IMR-90 (cell line): ENCODE measurements at regions not wholly inside any gene's neighbourhood (a gene's known extent, or its start where the extent isn't known, plus 50 kb on each side); places are given as distances from the start of the nearest gene placed in this dataset.

Experiments used
- ATAC-seq: fragments of 200-7000 bp; cut with Tn5 transposase; 2 replicates; pipeline ENCODE4 v1.9.1; 2020; ENCODE audit warnings: low read depth, mild to moderate bottlenecking, moderate library complexity
- BruUV-seq: library from RNA; stranded (reverse); fragments of 400-500 nt; replicated peaks from 2 replicates; lab custom pipeline; 2021; lab: Mats Ljungman, UMichigan
- CTCF ChIA-PET: fragments of 300-600 bp; formaldehyde crosslinking; extraction: SDS; loops from one replicate; lab custom pipeline; 2021; ENCODE audit warnings: antibody characterized with exemption; lab: Yijun Ruan, JAX
- POLR2A ChIA-PET: fragments of 300-600 bp; sonication (Branson Sonifier 250); formaldehyde crosslinking; loops from one replicate; lab custom pipeline; 2022; ENCODE audit warnings: antibody characterized with exemption; ENCODE audit not compliant: unreplicated experiment; lab: Charles Lee
- DNase-seq: peaks from one replicate; pipeline ENCODE4 v3.0.0; 2013
- H2AFZ ChIP-seq: replicated peaks from 2 replicates; pipeline ENCODE3; 2013; ENCODE audit warnings: low read length, mild to moderate bottlenecking; ENCODE audit not compliant: poor library complexity
- H2AK5ac ChIP-seq: 2 replicates; pipeline ENCODE4 v1.6.1; 2013; ENCODE audit warnings: low read depth, low read length, inconsistent platforms
- H2AK9ac ChIP-seq: replicated peaks from 2 replicates; pipeline ENCODE3; 2013; ENCODE audit warnings: mild to moderate bottlenecking, low read depth, low read length, moderate library complexity; ENCODE audit not compliant: poor library complexity
- H2BK120ac ChIP-seq: 2 replicates; pipeline ENCODE4 v1.6.1; 2013; ENCODE audit warnings: low read depth, low read length, inconsistent platforms
- H2BK15ac ChIP-seq: 3 replicates; pipeline ENCODE4 v1.6.1; 2013; ENCODE audit warnings: low read depth, low read length, inconsistent platforms
- H2BK20ac ChIP-seq: 2 replicates; pipeline ENCODE4 v1.6.1; 2013; ENCODE audit warnings: low read depth, mild to moderate bottlenecking, inconsistent platforms, low read length, moderate library complexity
- H2BK5ac ChIP-seq: 2 replicates; pipeline ENCODE4 v1.6.1; 2013; ENCODE audit warnings: mild to moderate bottlenecking, low read depth, low read length, inconsistent platforms; ENCODE audit not compliant: poor library complexity, severe bottlenecking
- H3K14ac ChIP-seq: replicated peaks from 2 replicates; pipeline ENCODE4 v1.6.1; 2013; ENCODE audit warnings: low read depth, low read length, inconsistent platforms
- H3K18ac ChIP-seq: 2 replicates; pipeline ENCODE4 v1.6.1; 2013; ENCODE audit warnings: low read depth, low read length, control low read depth
- H3K23ac ChIP-seq: 2 replicates; pipeline ENCODE4 v1.6.1; 2013; ENCODE audit warnings: low read depth, low read length, inconsistent platforms
- H3K27ac ChIP-seq: 2 replicates; pipeline ENCODE4 v1.5.1; 2013; ENCODE audit warnings: mild to moderate bottlenecking, control low read depth, low read length; ENCODE audit not compliant: insufficient read depth
- H3K27me3 ChIP-seq: 2 replicates; pipeline ENCODE4 v1.6.1; 2013; ENCODE audit warnings: low read length; ENCODE audit not compliant: control insufficient read depth, insufficient read depth
- H3K36me3 ChIP-seq: 2 replicates; pipeline ENCODE4 v1.6.1; 2013; ENCODE audit warnings: low read length, mixed read lengths; ENCODE audit not compliant: control insufficient read depth, insufficient read depth
- H3K4ac ChIP-seq: 2 replicates; pipeline ENCODE4 v1.6.1; 2013; ENCODE audit warnings: low read depth, low read length, inconsistent platforms
- H3K4me1 ChIP-seq: 2 replicates; pipeline ENCODE4 v1.6.1; 2013; ENCODE audit warnings: low read length, mixed read lengths; ENCODE audit not compliant: control insufficient read depth, insufficient read depth
- H3K4me2 ChIP-seq: 2 replicates; pipeline ENCODE4 v1.6.1; 2013; ENCODE audit warnings: low read depth, mild to moderate bottlenecking, control low read depth, low read length, moderate library complexity
- H3K4me3 ChIP-seq: 2 replicates; pipeline ENCODE4 v1.5.1; 2013; ENCODE audit warnings: low read depth, mild to moderate bottlenecking, control low read depth, low read length, moderate library complexity; ENCODE audit not compliant: insufficient read depth
- H3K56ac ChIP-seq: 2 replicates; pipeline ENCODE4 v1.6.1; 2013; ENCODE audit warnings: low read length, inconsistent platforms; ENCODE audit not compliant: insufficient read depth; ENCODE audit errors: extremely low read depth
- H3K79me1 ChIP-seq, 2 experiments: 2 replicates each; pipeline ENCODE4 v1.6.1; 2013; ENCODE audit warnings: low read length in 2 of 2, inconsistent platforms in 1 of 2, low read depth in 1 of 2
- H3K9ac ChIP-seq: 2 replicates; pipeline ENCODE4 v1.6.1; 2013; ENCODE audit warnings: low read depth, low read length, control low read depth
- H3K9me1 ChIP-seq: 2 replicates; pipeline ENCODE4 v1.6.1; 2013; ENCODE audit warnings: low read length, inconsistent platforms; ENCODE audit not compliant: insufficient read depth
- H3K9me3 ChIP-seq: 2 replicates; pipeline ENCODE4 v1.6.1; 2013; ENCODE audit warnings: low read length; ENCODE audit not compliant: control insufficient read depth, insufficient read depth
- H4K20me1 ChIP-seq: 2 replicates; pipeline ENCODE4 v1.6.1; 2013; ENCODE audit warnings: low read length, inconsistent platforms; ENCODE audit not compliant: insufficient read depth
- H4K5ac ChIP-seq: 2 replicates; pipeline ENCODE4 v1.6.1; 2013; ENCODE audit warnings: mild to moderate bottlenecking, low read depth, low read length, control low read depth
- H4K8ac ChIP-seq, 2 experiments: 2 replicates each; pipeline ENCODE4 v1.6.1; 2013; ENCODE audit warnings: low read depth in 2 of 2, low read length in 2 of 2, control low read depth in 1 of 2, inconsistent platforms in 1 of 2
- H4K91ac ChIP-seq: 2 replicates; pipeline ENCODE4 v1.6.1; 2013; ENCODE audit warnings: low read depth, low read length, inconsistent platforms; ENCODE audit not compliant: insufficient read depth
- ELK1 ChIP-seq: fragments of 150-350 bp; IDR thresholded peaks from 2 replicates; pipeline ENCODE4 v1.6.1; 2016; ENCODE audit warnings: low read depth, mild to moderate bottlenecking, low read length, moderate library complexity, borderline replicate concordance
- FOS ChIP-seq: fragments of 150-350 bp; IDR thresholded peaks from 2 replicates; pipeline ENCODE4 v1.6.1; 2016; ENCODE audit warnings: low read depth, low read length
- MAFK ChIP-seq: IDR thresholded peaks from 2 replicates; pipeline ENCODE4 v1.6.1; 2012; ENCODE audit warnings: low read depth, low read length, improper control_type of control experiment
- MXI1 ChIP-seq: IDR thresholded peaks from 2 replicates; pipeline ENCODE4 v1.6.1; 2012; ENCODE audit warnings: low read depth, mild to moderate bottlenecking, low read length, moderate library complexity, borderline replicate concordance
- POLR2A ChIP-seq: IDR thresholded peaks from 2 replicates; pipeline ENCODE4 v1.6.1; 2012; ENCODE audit warnings: mild to moderate bottlenecking, low read depth, low read length
- WGBS, 2 experiments: methylation state at CpG; one replicate each; pipeline versions ENCODE4 v1.1.5 to v1.1.7; 2013; ENCODE audit warnings: missing lambda C conversion rate in 2 of 2; ENCODE audit not compliant: insufficient read length in 1 of 2; ENCODE audit errors: extremely low coverage in 2 of 2; 5-methylcytosine and 5-hydroxymethylcytosine counted together
- dilution Hi-C: fragments of 300-500 bp; cut with HindIII; formaldehyde crosslinking; loops from one replicate; pipeline ENCODE4 v1.14.3; 2018; ENCODE audit warnings: low sequenced_read_pairs; ENCODE audit not compliant: unreplicated experiment
- in situ Hi-C: fragments of 300-500 bp; cut with MboI; formaldehyde crosslinking; loops from 3 replicates; pipeline ENCODE4 v1.14.3; 2019; ENCODE audit warnings: low sequenced_read_pairs, inconsistent platforms, mixed read lengths
- intact Hi-C: fragments of 100-400 bp; cut with micrococcal nuclease; formaldehyde crosslinking; loops from 2 replicates; pipeline ENCODE4 v1.10.0; 2022

- Histone ChIP-seq H3K9ac (no peak overlapping the region), H2AFZ (no peak overlapping the region), H2BK15ac (no peak overlapping the region), H3K18ac (no peak overlapping the region), H4K8ac (no peak overlapping the region), H3K4me3 (no peak overlapping the region), H3K4me2 (no peak overlapping the region), H3K56ac (no peak overlapping the region), H3K4ac (no peak overlapping the region), H3K27ac (no peak overlapping the region), H2BK20ac (no peak overlapping the region), H3K36me3 (no peaks in the 10 kb centered on the region), H3K79me1 (no peaks in the 10 kb centered on the region), H3K23ac (no peak overlapping the region), H2AK9ac (no peak overlapping the region), H2AK5ac (no peak overlapping the region), H4K5ac (no peak overlapping the region), H3K14ac (no peak overlapping the region), H3K27me3 (no peaks in the 10 kb centered on the region), H2BK120ac (no peak overlapping the region), H2BK5ac (no peak overlapping the region), H3K9me3 (no peaks in the 10 kb centered on the region), H4K91ac (no peak overlapping the region), H3K4me1 (peaks cover 5% of the 10 kb centered on the region; the same call in 1 of the 2 replicates), H4K20me1 (no peaks in the 10 kb centered on the region), H3K9me1 (no peaks in the 10 kb centered on the region)
- WGBS, 2 experiments, result no CpG with 5 or more reads among the region's 1 CpG
- ATAC-seq, result no peak
- dilution Hi-C loops, result no loop called here
- POLR2A ChIA-PET, result no interaction called here
- intact Hi-C loops, result no loop called here
- CTCF ChIA-PET, result no interaction called here
- in situ Hi-C loops, result no loop called here
- no peak for DNase-seq
- no TSS peak for BruUV-seq
- no peak for TF ChIP-seq FOS
- no peak for TF ChIP-seq MAFK
- TF ChIP-seq POLR2A, result no peak
- no peak for TF ChIP-seq ELK1
- TF ChIP-seq MXI1, result no peak
Observed at GRCh38 chr7:125065001-125065400, 135.4 kb upstream of the POT1 start.
